Stomach (tissue), 4 donors: ENCODE measurements at regions not wholly inside any gene's neighbourhood (a gene's known extent, or its start where the extent isn't known, plus 50 kb on each side); places are given as distances from the start of the nearest gene placed in this dataset.

Experiments
- CTCF ChIP-seq, 7 experiments: fragments of 450-650 bp in 4 of 7; fragments of 200-600 bp in 3 of 7; sonication (generic) in 3 of 7; IDR thresholded peaks; one replicate each; pipeline ENCODE4 v1.5.1; 2016 to 2019; ENCODE audit warnings: antibody characterized with exemption in 7 of 7, control low read depth in 2 of 7, mild to moderate bottlenecking in 1 of 7
- EP300 ChIP-seq: sonication (generic); formaldehyde crosslinking; IDR thresholded peaks from one replicate; pipeline ENCODE4 v1.6.1; 2017; ENCODE audit warnings: antibody characterized with exemption
- POLR2A ChIP-seq, 4 donors: fragments of 450-650 bp; IDR thresholded peaks; one replicate each; pipeline ENCODE4 v1.6.1; 2016; ENCODE audit warnings: antibody characterized with exemption in 4 of 4, control low read depth in 2 of 4, mild to moderate bottlenecking in 1 of 4, moderate library complexity in 1 of 4
- POLR2AphosphoS5 ChIP-seq, 3 donors: sonication (generic); formaldehyde crosslinking; IDR thresholded peaks; one replicate each; pipeline ENCODE4 v1.6.1; 2016; ENCODE audit warnings: antibody characterized with exemption in 3 of 3

- TF ChIP-seq POLR2AphosphoS5 (IDR thresholded peaks at IDR 0.05) (no peak), CTCF (IDR thresholded peaks at IDR 0.05) (no peak), EP300 (no peak), POLR2A (IDR thresholded peaks at IDR 0.05) (no peak)
Observed at GRCh38 chr11:20308601-20309000, 54.9 kb upstream of the HTATIP2 start.
